Esophagus muscularis mucosa (tissue), 4 donors: ENCODE measurements at regions not wholly inside any gene's neighbourhood (a gene's known extent, or its start where the extent isn't known, plus 50 kb on each side); places are given as distances from the start of the nearest gene placed in this dataset.

ENCODE experiments used
- DNase-seq: peaks from one replicate; pipeline ENCODE4 v3.0.0-alpha.2; 2017; ENCODE audit errors: extremely low spot score
- H3K27ac ChIP-seq, 4 donors: fragments of 200-600 bp; sonication (generic); replicated peaks in 1 of 4; 1 replicate in 3 of 4; 2 replicates in 1 of 4; pipeline ENCODE4 v1.5.1; 2016 to 2019; ENCODE audit warnings: mild to moderate bottlenecking in 1 of 4
- H3K27me3 ChIP-seq, 4 donors: fragments of 200-600 bp; sonication (generic); one replicate each; pipeline versions ENCODE4 v1.5.1 to v1.6.0; 2016 to 2019
- H3K36me3 ChIP-seq, 4 donors: fragments of 200-600 bp; sonication (generic); one replicate each; pipeline ENCODE4 v1.5.1; 2016 to 2019
- H3K4me1 ChIP-seq, 4 donors: fragments of 200-600 bp; sonication (generic); one replicate each; pipeline ENCODE4 v1.5.1; 2016 to 2019
- H3K4me3 ChIP-seq, 4 donors: fragments of 200-600 bp; sonication (generic); 1 replicate in 2 of 4; 2 replicates in 2 of 4; pipeline ENCODE4 v1.5.1; 2016 to 2019; ENCODE audit warnings: mild to moderate bottlenecking in 4 of 4, moderate library complexity in 1 of 4
- H3K9me3 ChIP-seq, 4 donors: fragments of 200-600 bp; sonication (generic); 1 replicate in 3 of 4; 2 replicates in 1 of 4; pipeline ENCODE4 v1.5.1; 2016 to 2019
- EP300 ChIP-seq: sonication (generic); formaldehyde crosslinking; IDR thresholded peaks from one replicate; pipeline ENCODE4 v1.6.1; 2017; ENCODE audit warnings: antibody characterized with exemption
- POLR2A ChIP-seq: fragments of 450-650 bp; IDR thresholded peaks from one replicate; pipeline ENCODE4 v1.6.1; 2017; ENCODE audit warnings: antibody characterized with exemption, moderate library complexity, mild to moderate bottlenecking, low read depth
- POLR2AphosphoS5 ChIP-seq, 2 donors: sonication (generic); formaldehyde crosslinking; IDR thresholded peaks; one replicate each; pipeline ENCODE4 v1.6.1; 2017; ENCODE audit warnings: antibody characterized with exemption in 2 of 2
- WGBS: methylation state at CpG from one replicate; pipeline ENCODE4 v1.1.5; 2018; 5-methylcytosine and 5-hydroxymethylcytosine counted together
- intact Hi-C: fragments of 100-400 bp; cut with DNase I; formaldehyde crosslinking; loops from one replicate; pipeline ENCODE4 v1.15.1; 2023
- TF ChIP-seq, protein P1 (sequence below), 3 experiments: fragments of 200-600 bp in 2 of 3; fragments of 450-650 bp in 1 of 3; sonication (generic) in 2 of 3; IDR thresholded peaks; one replicate each; pipeline ENCODE4 v1.5.1; 2017 to 2019; ENCODE audit warnings: antibody characterized with exemption in 3 of 3, mild to moderate bottlenecking in 2 of 3, moderate library complexity in 1 of 3

DNA sequence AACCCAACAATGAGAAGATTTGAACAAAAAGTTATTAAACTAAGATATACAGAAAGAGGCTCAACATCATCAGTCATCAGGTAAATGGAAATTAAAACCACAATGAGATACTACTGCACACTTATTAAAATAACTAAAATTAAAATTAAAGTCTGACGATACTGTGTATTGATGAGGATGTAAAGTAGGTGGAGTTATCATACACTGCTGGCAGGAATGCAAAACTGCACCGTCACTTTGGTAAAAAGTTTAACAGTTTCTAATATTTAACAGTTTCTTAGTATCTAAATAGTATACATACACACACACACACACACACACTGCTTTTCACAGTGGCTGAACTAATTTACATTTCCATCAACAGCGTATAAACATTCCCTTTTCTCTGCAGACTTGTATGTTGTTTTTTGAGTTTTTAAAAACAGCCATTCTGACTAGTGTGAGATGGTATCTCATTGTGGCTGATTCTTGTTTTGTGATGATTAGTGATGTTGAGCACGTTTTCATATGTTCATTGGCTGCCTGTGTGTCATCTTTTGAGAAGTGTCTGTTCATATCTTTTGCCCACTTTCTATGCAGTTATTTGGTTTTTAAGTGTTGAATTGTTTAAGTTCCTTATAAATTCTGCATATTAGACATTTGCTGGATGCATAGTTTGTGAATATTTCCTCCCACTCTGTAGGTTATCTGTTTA is 726.9 kb upstream of the CHAC2 start:
- WGBS = 80% methylated on average over 4 of the region's 4 CpGs
- Histone ChIP-seq H3K27me3 (no peaks in the 10 kb centered on the region), H3K9me3 (no peaks in the 10 kb centered on the region), H3K27ac (no peak overlapping the region), H3K4me3 (no peak overlapping the region), H3K4me1 (no peaks in the 10 kb centered on the region), H3K36me3 (no peaks in the 10 kb centered on the region)
- TF ChIP-seq POLR2AphosphoS5 (IDR thresholded peaks at IDR 0.05) (no peak), EP300 (no peak), POLR2A (no peak)
- TF ChIP-seq, protein P1, sequence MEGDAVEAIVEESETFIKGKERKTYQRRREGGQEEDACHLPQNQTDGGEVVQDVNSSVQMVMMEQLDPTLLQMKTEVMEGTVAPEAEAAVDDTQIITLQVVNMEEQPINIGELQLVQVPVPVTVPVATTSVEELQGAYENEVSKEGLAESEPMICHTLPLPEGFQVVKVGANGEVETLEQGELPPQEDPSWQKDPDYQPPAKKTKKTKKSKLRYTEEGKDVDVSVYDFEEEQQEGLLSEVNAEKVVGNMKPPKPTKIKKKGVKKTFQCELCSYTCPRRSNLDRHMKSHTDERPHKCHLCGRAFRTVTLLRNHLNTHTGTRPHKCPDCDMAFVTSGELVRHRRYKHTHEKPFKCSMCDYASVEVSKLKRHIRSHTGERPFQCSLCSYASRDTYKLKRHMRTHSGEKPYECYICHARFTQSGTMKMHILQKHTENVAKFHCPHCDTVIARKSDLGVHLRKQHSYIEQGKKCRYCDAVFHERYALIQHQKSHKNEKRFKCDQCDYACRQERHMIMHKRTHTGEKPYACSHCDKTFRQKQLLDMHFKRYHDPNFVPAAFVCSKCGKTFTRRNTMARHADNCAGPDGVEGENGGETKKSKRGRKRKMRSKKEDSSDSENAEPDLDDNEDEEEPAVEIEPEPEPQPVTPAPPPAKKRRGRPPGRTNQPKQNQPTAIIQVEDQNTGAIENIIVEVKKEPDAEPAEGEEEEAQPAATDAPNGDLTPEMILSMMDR (IDR thresholded peaks at IDR 0.05) = no peak
- DNase-seq = no peak
- intact Hi-C loops = no loop called here

DNA sequence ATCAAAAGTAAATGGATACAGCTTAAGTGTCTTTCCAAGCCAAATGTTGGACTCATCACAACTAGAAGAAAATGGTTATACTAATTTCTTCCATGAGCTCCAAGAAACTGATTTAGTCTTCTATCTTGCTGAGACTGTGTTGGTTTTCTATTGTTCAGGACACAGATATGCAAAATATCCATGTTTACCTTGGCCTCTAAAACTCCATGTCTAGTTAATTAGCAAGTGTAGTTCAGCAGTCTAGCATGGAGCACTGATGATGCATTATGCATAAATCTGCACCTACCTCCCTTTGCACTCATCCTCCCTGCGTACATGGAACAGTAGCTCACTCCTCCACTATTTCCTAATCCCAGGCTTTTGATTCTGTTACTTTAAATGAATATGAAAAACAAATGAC is 731.4 kb upstream of the CHAC2 start:
- 50% methylated on average over 1 of the region's 1 CpG for WGBS
- DNase-seq = no peak
- intact Hi-C loops = no loop called here
- Histone ChIP-seq H3K27ac (no peak overlapping the region), H3K9me3 (no peaks in the 10 kb centered on the region), H3K27me3 (no peaks in the 10 kb centered on the region), H3K4me3 (no peak overlapping the region), H3K36me3 (no peaks in the 10 kb centered on the region), H3K4me1 (no peaks in the 10 kb centered on the region)
- TF ChIP-seq POLR2AphosphoS5 (IDR thresholded peaks at IDR 0.05) (no peak), POLR2A (no peak), EP300 (no peak)
- TF ChIP-seq, protein P1 (IDR thresholded peaks at IDR 0.05) = no peak

DNA sequence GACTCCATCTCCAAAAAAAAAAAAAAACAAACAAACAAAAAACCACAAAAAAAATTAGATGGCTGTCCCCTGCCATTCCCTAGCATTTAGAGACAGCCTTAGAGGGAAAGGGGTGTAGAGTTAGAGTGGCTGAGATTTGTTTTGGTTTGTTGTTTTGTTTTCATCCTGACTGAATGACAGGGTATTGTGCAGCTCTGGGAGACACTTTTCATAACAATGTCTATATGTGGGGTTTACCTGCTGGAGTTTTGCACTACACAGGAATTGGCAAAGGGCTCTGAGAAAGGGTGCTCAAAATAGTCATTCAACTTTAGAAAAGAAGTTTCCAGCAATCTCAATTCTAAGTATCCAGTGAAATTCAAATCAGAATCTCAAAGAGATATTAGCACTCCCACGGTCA is 732.5 kb upstream of the CHAC2 start:
- TF ChIP-seq, protein P1 (IDR thresholded peaks at IDR 0.05) = no peak
- TF ChIP-seq POLR2A = no peak
- TF ChIP-seq POLR2AphosphoS5 (IDR thresholded peaks at IDR 0.05) = no peak
- no peak for TF ChIP-seq EP300
- H3K4me1 ChIP-seq = no peaks in the 10 kb centered on the region
- whole genome bisulfite sequencing = 74% methylated on average over 1 of the region's 1 CpG
- no peak overlapping the region for H3K27ac ChIP-seq
- H3K27me3 ChIP-seq = no peaks in the 10 kb centered on the region
- intact Hi-C loops = no loop called here
- H3K36me3 ChIP-seq = no peaks in the 10 kb centered on the region
- no peaks in the 10 kb centered on the region for H3K9me3 ChIP-seq
- no peak overlapping the region for H3K4me3 ChIP-seq
- DNase-seq = no peak

DNA sequence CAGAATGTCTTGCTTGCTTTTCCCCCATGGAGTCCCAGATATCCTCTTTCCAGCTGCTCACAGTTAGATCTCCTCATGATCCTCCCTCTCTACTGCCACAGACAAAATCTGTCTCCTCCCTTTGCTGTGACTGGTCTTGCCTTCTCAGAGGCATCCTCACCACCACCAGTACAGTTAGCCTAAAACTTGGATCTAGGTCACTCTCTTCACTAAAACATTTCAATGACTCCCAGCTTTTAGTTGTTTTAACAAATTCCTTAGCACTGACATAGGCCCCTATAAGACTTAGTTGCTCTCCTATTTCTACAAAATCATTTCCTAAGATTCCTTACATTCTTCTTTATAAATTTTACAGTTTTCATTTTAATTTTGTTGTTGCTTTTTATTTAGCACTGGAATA is 734.2 kb upstream of the CHAC2 start:
- no peak for DNase-seq
- intact Hi-C loops = no loop called here
- Histone ChIP-seq H3K9me3 (no peaks in the 10 kb centered on the region), H3K36me3 (no peaks in the 10 kb centered on the region), H3K27ac (no peak overlapping the region), H3K27me3 (no peaks in the 10 kb centered on the region), H3K4me3 (no peak overlapping the region), H3K4me1 (no peaks in the 10 kb centered on the region)
- TF ChIP-seq EP300 (no peak), POLR2AphosphoS5 (IDR thresholded peaks at IDR 0.05) (no peak), POLR2A (no peak)
- TF ChIP-seq, protein P1 (IDR thresholded peaks at IDR 0.05) = no peak

DNA sequence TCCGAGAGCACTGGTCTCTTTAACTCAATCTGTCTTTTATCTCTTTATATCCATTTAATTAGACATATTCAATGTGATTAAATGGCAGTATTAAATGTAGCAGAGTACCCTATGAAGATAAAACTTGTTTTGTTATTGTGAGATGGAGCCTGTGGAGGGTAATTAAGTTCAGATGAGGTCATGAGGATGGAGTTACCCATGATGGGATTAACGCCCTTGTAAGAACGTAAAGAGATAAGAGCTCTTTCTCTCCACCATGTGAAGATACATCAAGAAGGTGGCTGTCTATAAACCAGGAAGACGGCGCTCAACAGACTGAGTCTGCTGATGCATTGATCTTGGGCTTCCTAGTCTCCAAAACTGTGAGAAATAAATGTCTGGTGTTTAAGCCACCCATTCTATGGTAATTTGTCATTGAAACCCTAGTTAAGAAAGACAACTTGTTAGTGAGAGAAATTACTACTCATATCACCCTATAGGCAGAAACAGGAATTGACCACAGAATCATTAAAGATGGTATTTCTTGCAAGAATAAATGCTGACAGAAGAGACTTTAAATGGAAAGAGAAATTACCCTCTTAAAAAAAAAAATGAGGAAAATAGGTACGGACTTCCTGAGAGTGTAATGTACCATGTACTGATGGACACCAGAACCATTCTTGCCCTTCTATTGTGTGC is 738.7 kb upstream of the CHAC2 start:
- no peak overlapping the region for H3K27ac ChIP-seq
- no peaks in the 10 kb centered on the region for H3K36me3 ChIP-seq
- no peaks in the 10 kb centered on the region for H3K4me1 ChIP-seq
- intact Hi-C loops = no loop called here
- TF ChIP-seq, protein P1 (IDR thresholded peaks at IDR 0.05) = no peak
- TF ChIP-seq POLR2AphosphoS5 (IDR thresholded peaks at IDR 0.05) (no peak), POLR2A (no peak), EP300 (no peak)
- H3K9me3 ChIP-seq = no peaks in the 10 kb centered on the region
- no peaks in the 10 kb centered on the region for H3K27me3 ChIP-seq
- DNase-seq = no peak
- 85% methylated on average over 6 of the region's 6 CpGs for WGBS
- no peak overlapping the region for H3K4me3 ChIP-seq
